HuH-7.5 (cell line): ENCODE measurements at regions not wholly inside any gene's neighbourhood (a gene's known extent, or its start where the extent isn't known, plus 50 kb on each side); places are given as distances from the start of the nearest gene placed in this dataset.
"Not testable (repeated sequence)": the region's sequence is repeated elsewhere in the genome, so short reads cannot be mapped to it uniquely, and the experiment has no call there.

Experiments used
- DNase-seq: peaks from one replicate; pipeline ENCODE4 v3.0.0; 2011; ENCODE audit warnings: low spot score

GRCh38 chr20:47897461-47897860 lies 112.2 kb upstream of the SULF2 start:
- DNase-seq, result no peak

DNA sequence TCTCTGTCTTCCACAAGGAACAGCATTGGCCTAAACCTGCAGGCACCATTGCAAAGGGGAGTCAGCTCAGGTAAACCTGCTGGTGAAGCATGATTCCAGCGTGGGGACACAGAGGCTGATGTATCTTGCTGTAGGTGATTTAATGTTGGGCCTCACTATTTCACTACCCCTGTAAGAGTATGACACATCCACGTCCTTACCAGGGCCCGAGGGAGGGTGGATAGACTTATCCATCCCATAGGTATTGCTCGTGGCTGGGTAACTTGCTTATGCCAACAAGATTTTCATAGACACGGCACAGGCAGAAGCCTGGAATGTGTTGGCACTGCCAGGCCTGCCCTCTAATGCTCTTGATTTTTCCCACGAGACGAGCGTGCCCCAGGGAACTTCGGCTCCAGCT lies 107.4 kb upstream of the SULF2 start:
- DNase-seq, result not testable (repeated sequence)

DNA sequence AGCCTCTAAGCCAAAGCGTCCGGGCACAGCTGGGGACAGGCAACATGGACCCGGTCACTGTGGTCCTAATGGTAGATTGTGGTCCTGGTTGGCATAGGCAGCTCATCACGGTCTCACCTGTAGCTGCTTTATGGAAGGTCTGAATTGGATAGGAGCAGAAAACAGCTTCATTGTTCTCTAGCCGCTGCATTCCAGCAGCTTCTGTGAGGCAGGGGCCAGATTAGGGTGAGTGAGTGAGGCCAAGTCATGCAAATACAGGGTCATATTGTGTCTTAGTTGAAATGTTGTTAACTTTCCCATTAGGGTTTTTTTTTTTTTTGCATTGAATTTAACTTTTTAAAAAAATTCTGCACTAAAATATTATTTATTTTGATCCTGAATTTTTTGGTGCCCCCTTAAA lies 105.4 kb upstream of the SULF2 start:
- not testable (repeated sequence) for DNase-seq

- not testable (repeated sequence) for DNase-seq
Observed at GRCh38 chr20:47889751-47890150, 104.5 kb upstream of the SULF2 start.

DNA sequence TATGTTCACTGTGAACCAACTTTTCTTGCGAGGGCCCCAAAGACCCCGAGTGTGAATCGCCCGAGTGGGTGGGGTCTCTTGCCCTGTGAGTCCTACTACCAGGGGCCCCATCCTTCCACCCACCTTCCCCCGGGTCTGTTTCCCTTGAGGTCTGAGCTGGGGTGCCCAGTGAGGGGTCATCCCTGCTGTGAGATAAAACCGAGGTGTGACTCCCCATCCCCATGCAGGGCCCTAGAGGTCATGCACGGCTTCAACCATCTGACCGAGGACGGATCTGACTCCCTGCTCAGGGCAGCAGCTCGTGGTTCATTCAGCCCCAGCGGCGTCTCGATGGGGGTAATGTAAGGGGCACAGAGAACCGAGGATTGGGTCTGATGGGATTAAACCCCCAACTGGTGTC lies 103.1 kb upstream of the SULF2 start:
- no peak for DNase-seq

GRCh38 chr20:47887477-47888080 lies 102.3 kb upstream of the SULF2 start:
- no peak for DNase-seq

GRCh38 chr20:47887064-47887463 lies 101.8 kb upstream of the SULF2 start:
- DNase-seq, result no peak

- DNase-seq, result no peak
Observed at GRCh38 chr20:47886454-47887041, 101.3 kb upstream of the SULF2 start.

DNA sequence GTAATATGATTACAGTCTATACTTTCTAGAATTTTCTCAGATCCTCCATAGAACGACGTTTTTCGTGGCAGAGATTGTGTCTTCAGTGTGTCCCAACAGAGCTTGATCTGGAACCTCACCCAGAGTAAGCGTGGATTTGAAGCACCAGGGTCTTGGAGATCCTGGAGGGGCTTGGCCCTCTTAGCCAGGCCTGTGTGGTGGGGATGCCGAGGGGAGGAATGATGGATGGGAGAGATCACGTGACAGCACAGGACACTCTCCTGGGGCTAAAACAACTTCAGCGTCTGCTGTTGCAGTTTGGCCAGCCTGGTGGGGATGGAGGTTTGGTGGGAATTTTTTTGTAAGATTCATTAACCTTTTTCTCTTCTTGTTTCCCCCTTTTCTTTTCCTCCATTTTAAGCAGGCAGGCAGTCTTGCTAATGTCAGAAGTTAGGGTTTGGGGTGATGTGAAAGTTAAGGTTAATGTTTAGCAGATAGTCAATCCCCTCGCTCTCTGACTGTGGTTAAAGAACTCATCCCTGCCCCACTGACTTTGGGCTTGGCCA lies 100.7 kb upstream of the SULF2 start:
- DNase-seq, result no peak

DNA sequence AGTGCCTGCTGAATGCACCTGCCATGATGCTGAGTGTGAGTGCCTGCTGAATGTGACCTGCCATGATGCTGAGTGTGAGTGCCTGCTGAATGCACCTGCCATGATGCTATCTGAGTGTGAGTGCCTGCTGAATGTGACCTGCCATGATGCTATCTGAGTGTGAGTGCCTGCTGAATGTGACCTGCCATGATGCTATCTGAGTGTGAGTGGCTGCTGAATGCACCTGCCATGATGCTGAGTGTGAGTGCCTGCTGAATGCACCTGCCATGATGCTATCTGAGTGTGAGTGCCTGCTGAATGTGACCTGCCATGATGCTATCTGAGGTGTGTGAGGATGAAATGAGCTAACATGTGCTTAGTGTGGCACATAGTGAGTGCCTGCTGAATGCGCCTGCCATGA lies 98.7 kb upstream of the SULF2 start:
- not testable (repeated sequence) for DNase-seq

GRCh38 chr20:47883186-47883585 lies 97.9 kb upstream of the SULF2 start:
- DNase-seq, result no peak

GRCh38 chr20:47879771-47880170 lies 94.5 kb upstream of the SULF2 start:
- no peak for DNase-seq

GRCh38 chr20:47878601-47879027 lies 93.3 kb upstream of the SULF2 start:
- no peak for DNase-seq

DNA sequence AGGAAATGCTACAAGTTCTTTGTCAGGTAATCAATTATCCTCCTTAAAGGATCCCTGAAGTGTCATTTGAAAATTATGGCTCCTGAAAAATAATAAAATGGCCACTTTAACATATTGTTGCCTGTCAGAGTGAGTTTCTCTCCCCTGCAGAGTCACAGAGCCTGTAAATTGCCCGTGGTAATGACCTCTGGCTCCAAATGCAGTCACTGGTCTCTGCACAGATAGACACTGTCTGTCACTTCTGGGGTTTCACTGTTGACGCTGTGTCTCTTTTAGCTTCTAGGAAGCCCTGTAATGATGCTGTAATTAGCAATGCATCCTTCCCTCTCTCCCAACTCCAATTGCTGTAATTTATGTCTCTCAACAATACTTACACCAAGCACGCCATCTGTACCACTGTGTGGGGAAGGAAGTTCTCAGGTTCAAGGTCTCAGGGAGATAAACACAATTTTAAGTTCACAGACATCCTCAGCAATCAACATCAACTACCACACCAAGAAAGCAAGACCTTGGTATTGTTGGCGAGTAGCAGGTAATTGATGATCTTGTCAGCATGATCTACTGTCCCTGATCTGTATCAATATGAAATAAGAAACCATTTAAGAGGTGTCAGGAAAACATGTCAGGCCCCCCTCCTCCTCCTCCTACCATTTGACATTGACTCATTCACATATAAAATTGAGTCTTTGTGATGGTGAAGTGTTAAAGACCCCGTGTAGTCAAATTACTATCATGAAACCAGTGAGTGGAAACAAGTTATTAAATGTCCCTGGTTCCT lies 91.2 kb upstream of the SULF2 start:
- no peak for DNase-seq

DNA sequence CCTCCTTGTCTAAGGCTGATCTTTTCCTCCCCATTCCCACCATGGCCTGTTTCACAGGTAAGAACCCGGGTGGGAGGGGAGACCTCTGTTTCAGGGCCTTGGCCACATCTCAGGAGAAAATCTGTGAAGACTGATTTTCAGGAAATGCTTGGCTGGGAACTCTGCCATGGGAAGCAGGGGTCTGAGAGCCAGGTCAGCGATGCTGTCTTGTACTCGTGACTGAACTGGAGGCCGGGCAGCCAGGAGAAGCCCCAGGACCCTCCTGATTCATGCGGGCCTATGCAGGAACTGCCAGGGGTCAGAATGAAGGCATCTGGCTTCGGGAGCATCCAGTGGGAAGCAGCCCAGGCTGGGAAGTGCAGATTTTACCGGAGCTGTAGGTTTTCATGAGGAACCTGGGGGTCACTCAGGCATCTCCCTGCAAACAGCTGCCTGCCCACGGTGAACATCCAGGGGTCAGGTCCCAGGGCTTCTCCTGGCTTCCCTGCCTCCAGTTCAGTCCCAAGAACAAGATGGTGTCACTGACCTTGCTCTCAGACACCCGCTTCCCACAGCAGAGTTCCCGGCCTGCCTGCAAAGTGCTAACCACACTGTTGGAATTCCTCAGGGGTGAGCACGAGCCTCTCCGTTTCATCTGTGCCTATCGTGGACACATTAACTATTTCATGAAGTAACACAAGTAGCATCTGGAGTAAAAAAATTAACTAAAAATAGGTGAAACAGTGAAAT lies 90.2 kb upstream of the SULF2 start:
- no peak for DNase-seq

DNA sequence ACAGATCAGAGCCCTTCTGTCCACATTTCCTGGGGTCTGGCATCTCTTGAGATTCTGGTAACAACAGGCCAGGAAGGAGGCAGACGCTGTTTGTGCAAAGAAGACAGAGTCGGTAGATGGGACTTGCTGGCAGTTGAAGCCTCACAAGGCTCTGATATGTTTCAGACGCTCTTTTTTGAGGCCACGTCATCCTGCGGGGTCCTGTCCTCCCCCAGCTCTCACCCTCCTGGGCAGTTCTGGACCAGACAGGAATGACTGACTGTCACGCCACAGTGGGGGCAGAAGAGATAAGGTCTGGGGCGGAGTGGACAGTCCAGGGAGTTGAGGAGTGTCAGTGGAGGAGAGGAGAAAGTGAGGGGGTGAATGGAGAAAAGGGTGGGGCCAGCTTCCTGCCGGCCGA lies 87.1 kb upstream of the SULF2 start:
- no peak for DNase-seq

- DNase-seq, result no peak
Observed at GRCh38 chr20:47870475-47870874, 85.2 kb upstream of the SULF2 start.

- no peak for DNase-seq
Observed at GRCh38 chr20:47868744-47869143, 83.5 kb upstream of the SULF2 start.

DNA sequence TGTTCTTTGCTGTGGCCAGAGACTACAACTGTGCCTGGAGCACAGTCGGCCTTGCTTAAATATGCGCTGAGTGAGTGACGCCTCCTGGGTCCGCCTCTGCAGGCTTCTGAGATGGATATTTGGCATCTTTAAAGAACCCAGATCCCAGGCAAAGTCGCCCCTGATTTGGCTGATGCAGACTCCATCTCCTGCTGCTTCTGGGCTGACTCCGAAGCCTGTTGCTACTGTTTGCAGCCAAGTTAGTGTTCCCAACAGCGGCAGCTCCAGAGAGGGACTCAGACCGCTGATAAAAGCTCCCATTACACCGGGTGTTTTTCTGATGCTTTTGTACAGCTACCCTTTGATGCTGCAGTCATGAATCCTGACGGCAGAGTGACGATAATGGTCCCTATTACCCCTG lies 83.0 kb upstream of the SULF2 start:
- DNase-seq, result no peak

DNA sequence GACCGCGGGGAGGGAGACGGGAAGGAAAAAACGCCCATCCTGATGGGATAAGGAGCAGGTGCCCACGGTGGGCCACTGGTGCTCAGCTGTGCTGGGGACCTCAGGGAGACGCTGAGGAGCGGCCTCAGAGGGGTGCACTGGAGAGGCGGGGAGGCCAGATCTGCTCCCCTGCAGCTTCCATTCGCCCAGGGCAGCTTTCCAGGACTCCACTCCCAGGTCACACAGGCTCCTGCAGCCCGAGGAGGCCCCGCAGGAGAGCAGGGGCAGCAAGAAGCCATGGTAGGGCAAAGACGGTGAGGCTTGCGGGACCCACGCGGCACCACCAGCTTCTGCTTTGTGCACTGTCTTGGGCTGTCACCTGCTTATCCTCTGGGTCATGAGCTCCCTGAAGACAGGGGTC lies 82.5 kb upstream of the SULF2 start:
- DNase-seq, result no peak

GRCh38 chr20:47866480-47866879 lies 81.2 kb upstream of the SULF2 start:
- no peak for DNase-seq

- no peak for DNase-seq
Observed at GRCh38 chr20:47865912-47866311, 80.6 kb upstream of the SULF2 start.

GRCh38 chr20:47865451-47865850 lies 80.2 kb upstream of the SULF2 start:
- DNase-seq, result no peak
